ENCODE measurements at regions not wholly inside any gene's neighbourhood (a gene's known extent, or its start where the extent isn't known, plus 50 kb on each side); places are given as distances from the start of the nearest gene placed in this dataset.

GRCh38 chr2:56450047-56450446 lies 266.3 kb downstream of the CCDC85A start (continued):
- TF ChIP-seq PBX3 (IDR thresholded peaks at IDR 0.05): no peak
- TF ChIP-seq POLR2AphosphoS5 (IDR thresholded peaks at IDR 0.05; ENCODE audit: low read depth, low read length): no peak
- TF ChIP-seq TAF1 (IDR thresholded peaks at IDR 0.05; ENCODE audit: borderline replicate concordance, low read depth, low read length): no peak
- no peak for TF ChIP-seq EZH2phosphoT487 (IDR thresholded peaks at IDR 0.05; ENCODE audit: borderline replicate concordance, low read depth)
- no peak for TF ChIP-seq USF1 (IDR thresholded peaks at IDR 0.05; ENCODE audit: borderline replicate concordance, low read depth)

GRCh38 chr2:56450772-56451171 lies 267.0 kb downstream of the CCDC85A start:
- POLR2A ChIA-PET: no interaction called here
- Histone ChIP-seq H3F3A (replicated peaks; ENCODE audit: insufficient read depth) (peaks cover 5% of the 10 kb centered on the region), H3K4me3 (ENCODE audit: low read depth in 2 of 2, low read length in 1 of 2) (no peak overlapping the region), H4K20me1 (ENCODE audit: insufficient read depth) (no peaks in the 10 kb centered on the region), H3K79me2 (ENCODE audit: insufficient read depth) (no peaks in the 10 kb centered on the region), H3K9me2 (no peaks in the 10 kb centered on the region), H3K9me3 (no peaks in the 10 kb centered on the region), H3K4me1 (ENCODE audit: control insufficient read depth in 1 of 2, insufficient read depth in 2 of 2, low read depth in 1 of 2, low read length in 1 of 2) (peaks cover 0 to 9% of the 10 kb centered on the region in 2 experiments; a peak in 1 of 4 replicates), H3K27me3 (ENCODE audit: insufficient read depth) (no peaks in the 10 kb centered on the region), H2AFZ (ENCODE audit: low read depth) (no peak overlapping the region), H3K27ac (ENCODE audit: low read depth in 2 of 2, low read length in 1 of 2) (no peak overlapping the region), H3K9ac (no peak overlapping the region), H3K4me2 (no peak overlapping the region), H3K36me3 (replicated peaks in 1 of 2; ENCODE audit: control insufficient read depth in 1 of 2, insufficient read depth in 2 of 2, low read length in 1 of 2) (no peaks in the 10 kb centered on the region)
- CTCF ChIA-PET: no interaction called here
- TF ChIP-seq YY1 (IDR thresholded peaks at IDR 0.05; ENCODE audit: low read depth) (no peak), RFX5 (IDR thresholded peaks at IDR 0.05; ENCODE audit: low read length) (no peak), TCF12 (IDR thresholded peaks at IDR 0.05) (no peak), FOSL2 (IDR thresholded peaks at IDR 0.05; ENCODE audit: borderline replicate concordance, low read depth) (no peak), TEAD4 (IDR thresholded peaks at IDR 0.05; ENCODE audit: borderline replicate concordance, insufficient read depth) (no peak), RXRA (IDR thresholded peaks at IDR 0.05; ENCODE audit: borderline replicate concordance, low read depth) (no peak), USF2 (IDR thresholded peaks at IDR 0.05; ENCODE audit: borderline replicate concordance, low read depth, low read length) (no peak), CTCF (IDR thresholded peaks at IDR 0.05) (no peak), IRF3 (IDR thresholded peaks at IDR 0.05; ENCODE audit: low read depth, low read length) (no peak), FOXM1 (IDR thresholded peaks at IDR 0.05; ENCODE audit: low read depth) (no peak), USF1 (IDR thresholded peaks at IDR 0.05; ENCODE audit: borderline replicate concordance, low read depth) (no peak), EZH2phosphoT487 (IDR thresholded peaks at IDR 0.05; ENCODE audit: borderline replicate concordance, low read depth) (no peak), NFIC (IDR thresholded peaks at IDR 0.05; ENCODE audit: borderline replicate concordance) (no peak), POLR2AphosphoS5 (IDR thresholded peaks at IDR 0.05; ENCODE audit: low read depth, low read length) (no peak), CHD2 (IDR thresholded peaks at IDR 0.05; ENCODE audit: low read length, partially characterized antibody) (no peak), REST (IDR thresholded peaks at IDR 0.05; ENCODE audit: low read depth, low read length) (no peak), GATA2 (CRISPR knock-in tag; IDR thresholded peaks at IDR 0.05) (no peak)
- no peak for DNase-seq
